IPS-18a (cell line): ENCODE measurements at regions not wholly inside any gene's neighbourhood (a gene's known extent, or its start where the extent isn't known, plus 50 kb on each side); places are given as distances from the start of the nearest gene placed in this dataset.

Experiments used
- H3K27ac ChIP-seq: one replicate; pipeline ENCODE4 v1.5.1; 2013; ENCODE audit warnings: low read length
- H3K27me3 ChIP-seq: one replicate; pipeline ENCODE4 v1.6.1; 2013; ENCODE audit warnings: mild to moderate bottlenecking, low read length; ENCODE audit not compliant: control insufficient read depth, insufficient read depth
- H3K36me3 ChIP-seq: one replicate; pipeline ENCODE4 v1.6.1; 2013; ENCODE audit warnings: low read depth, low read length; ENCODE audit not compliant: control insufficient read depth
- H3K4me1 ChIP-seq: one replicate; pipeline ENCODE4 v1.6.1; 2013; ENCODE audit warnings: low read depth, low read length; ENCODE audit not compliant: control insufficient read depth
- H3K4me3 ChIP-seq: one replicate; pipeline ENCODE4 v1.5.1; 2013; ENCODE audit warnings: low read length
- H3K9ac ChIP-seq: one replicate; pipeline ENCODE4 v1.6.1; 2013; ENCODE audit warnings: mild to moderate bottlenecking, low read length, moderate library complexity
- H3K9me3 ChIP-seq: one replicate; pipeline ENCODE4 v1.6.1; 2013; ENCODE audit warnings: low read depth, low read length; ENCODE audit not compliant: control insufficient read depth

- no peaks in the 10 kb centered on the region for H3K4me1 ChIP-seq
- no peaks in the 10 kb centered on the region for H3K9me3 ChIP-seq
- no peak overlapping the region for H3K27ac ChIP-seq
- H3K27me3 ChIP-seq = no peaks in the 10 kb centered on the region
- H3K4me3 ChIP-seq = no peak overlapping the region
- no peak overlapping the region for H3K9ac ChIP-seq
- H3K36me3 ChIP-seq = no peaks in the 10 kb centered on the region
Measured at GRCh38 chr12:29992366-29992765, 208.6 kb upstream of the TMTC1 start.

- H3K27ac ChIP-seq = no peak overlapping the region
- H3K4me1 ChIP-seq = no peaks in the 10 kb centered on the region
- no peak overlapping the region for H3K9ac ChIP-seq
- H3K27me3 ChIP-seq = no peaks in the 10 kb centered on the region
- no peak overlapping the region for H3K4me3 ChIP-seq
- no peaks in the 10 kb centered on the region for H3K36me3 ChIP-seq
- H3K9me3 ChIP-seq = no peaks in the 10 kb centered on the region
Measured at GRCh38 chr12:29991924-29992323, 208.2 kb upstream of the TMTC1 start.

- no peak overlapping the region for H3K4me3 ChIP-seq
- no peak overlapping the region for H3K9ac ChIP-seq
- H3K27me3 ChIP-seq = no peaks in the 10 kb centered on the region
- no peak overlapping the region for H3K27ac ChIP-seq
- no peaks in the 10 kb centered on the region for H3K4me1 ChIP-seq
- no peaks in the 10 kb centered on the region for H3K9me3 ChIP-seq
- no peaks in the 10 kb centered on the region for H3K36me3 ChIP-seq
Measured at GRCh38 chr12:29990971-29991370, 207.2 kb upstream of the TMTC1 start.

GRCh38 chr12:29983851-29984250 lies 200.1 kb upstream of the TMTC1 start:
- no peaks in the 10 kb centered on the region for H3K36me3 ChIP-seq
- no peak overlapping the region for H3K9ac ChIP-seq
- H3K27ac ChIP-seq = no peak overlapping the region
- H3K27me3 ChIP-seq = no peaks in the 10 kb centered on the region
- H3K4me1 ChIP-seq = no peaks in the 10 kb centered on the region
- no peak overlapping the region for H3K4me3 ChIP-seq
- no peaks in the 10 kb centered on the region for H3K9me3 ChIP-seq

GRCh38 chr12:29980304-29980703 lies 196.6 kb upstream of the TMTC1 start:
- Histone ChIP-seq H3K36me3 (no peaks in the 10 kb centered on the region), H3K27ac (no peak overlapping the region), H3K4me1 (no peaks in the 10 kb centered on the region), H3K9me3 (no peaks in the 10 kb centered on the region), H3K9ac (no peak overlapping the region), H3K27me3 (no peaks in the 10 kb centered on the region), H3K4me3 (no peak overlapping the region)

GRCh38 chr12:29971446-29971845 lies 187.7 kb upstream of the TMTC1 start:
- Histone ChIP-seq H3K36me3 (no peaks in the 10 kb centered on the region), H3K9me3 (peaks cover 4% of the 10 kb centered on the region), H3K9ac (no peak overlapping the region), H3K4me1 (no peaks in the 10 kb centered on the region), H3K4me3 (no peak overlapping the region), H3K27me3 (no peaks in the 10 kb centered on the region), H3K27ac (no peak overlapping the region)

GRCh38 chr12:29970501-29970900 lies 186.8 kb upstream of the TMTC1 start:
- no peaks in the 10 kb centered on the region for H3K4me1 ChIP-seq
- peaks cover 4% of the 10 kb centered on the region for H3K9me3 ChIP-seq
- no peak overlapping the region for H3K9ac ChIP-seq
- H3K27ac ChIP-seq = no peak overlapping the region
- H3K27me3 ChIP-seq = no peaks in the 10 kb centered on the region
- H3K4me3 ChIP-seq = no peak overlapping the region
- H3K36me3 ChIP-seq = no peaks in the 10 kb centered on the region

- no peak overlapping the region for H3K4me3 ChIP-seq
- H3K36me3 ChIP-seq = no peaks in the 10 kb centered on the region
- no peaks in the 10 kb centered on the region for H3K9me3 ChIP-seq
- no peak overlapping the region for H3K9ac ChIP-seq
- H3K27ac ChIP-seq = no peak overlapping the region
- H3K27me3 ChIP-seq = no peaks in the 10 kb centered on the region
- H3K4me1 ChIP-seq = no peaks in the 10 kb centered on the region
Measured at GRCh38 chr12:29962276-29963035, 178.7 kb upstream of the TMTC1 start.

- Histone ChIP-seq H3K36me3 (no peaks in the 10 kb centered on the region), H3K4me3 (no peak overlapping the region), H3K4me1 (no peaks in the 10 kb centered on the region), H3K27me3 (no peaks in the 10 kb centered on the region), H3K9me3 (no peaks in the 10 kb centered on the region), H3K9ac (no peak overlapping the region), H3K27ac (no peak overlapping the region)
Measured at GRCh38 chr12:29961231-29961630, 177.5 kb upstream of the TMTC1 start.

- Histone ChIP-seq H3K9me3 (no peaks in the 10 kb centered on the region), H3K27me3 (no peaks in the 10 kb centered on the region), H3K4me1 (no peaks in the 10 kb centered on the region)
Measured at GRCh38 chr12:29960122-29960521, 176.4 kb upstream of the TMTC1 start.

GRCh38 chr12:29957835-29958234 lies 174.1 kb upstream of the TMTC1 start:
- Histone ChIP-seq H3K4me1 (no peaks in the 10 kb centered on the region), H3K9ac (no peak overlapping the region), H3K27ac (no peak overlapping the region), H3K36me3 (no peaks in the 10 kb centered on the region), H3K9me3 (no peaks in the 10 kb centered on the region), H3K27me3 (no peaks in the 10 kb centered on the region), H3K4me3 (no peak overlapping the region)

More at GRCh38 chr12:29960122-29960521, 176.4 kb upstream of the TMTC1 start:
- Histone ChIP-seq H3K4me3 (no peak overlapping the region), H3K27ac (no peak overlapping the region), H3K9ac (no peak overlapping the region), H3K36me3 (no peaks in the 10 kb centered on the region)

- no peaks in the 10 kb centered on the region for H3K4me1 ChIP-seq
- H3K27me3 ChIP-seq = no peaks in the 10 kb centered on the region
- no peaks in the 10 kb centered on the region for H3K36me3 ChIP-seq
- no peak overlapping the region for H3K9ac ChIP-seq
- no peaks in the 10 kb centered on the region for H3K9me3 ChIP-seq
- no peak overlapping the region for H3K4me3 ChIP-seq
- no peak overlapping the region for H3K27ac ChIP-seq
Measured at GRCh38 chr12:29945904-29946303, 162.2 kb upstream of the TMTC1 start.
